CD14-positive monocyte (primary cell): ENCODE measurements at regions not wholly inside any gene's neighbourhood (a gene's known extent, or its start where the extent isn't known, plus 50 kb on each side); places are given as distances from the start of the nearest gene placed in this dataset.

Experiments used
- DNase-seq, 3 donors: peaks; one replicate each; pipeline ENCODE4 v3.0.0-alpha.2; 2011 to 2022
- H2AFZ ChIP-seq: 2 replicates; pipeline ENCODE4 v1.6.0; 2012; ENCODE audit warnings: mild to moderate bottlenecking, low read depth, low read length, inconsistent platforms; ENCODE audit not compliant: insufficient read depth, poor library complexity, severe bottlenecking
- H3K27ac ChIP-seq, 2 donors: 1 replicate in 1 of 2; 2 replicates in 1 of 2; pipeline ENCODE4 v1.5.1; 2012 to 2013; ENCODE audit warnings: low read length in 2 of 2, control low read depth in 1 of 2, inconsistent platforms in 1 of 2, low read depth in 1 of 2, mild to moderate bottlenecking in 1 of 2
- H3K27me3 ChIP-seq, 2 donors: one replicate each; pipeline versions ENCODE4 v1.6.0 to v1.6.1; 2011 to 2013; ENCODE audit warnings: low read length in 2 of 2; ENCODE audit not compliant: control insufficient read depth in 2 of 2, insufficient read depth in 2 of 2
- H3K36me3 ChIP-seq, 2 donors: replicated peaks in 1 of 2; 1 replicate in 1 of 2; 2 replicates in 1 of 2; pipeline versions ENCODE4 v1.5.1 to v1.6.1; 2012 to 2013; ENCODE audit warnings: low read length in 2 of 2, control low read depth in 1 of 2, inconsistent platforms in 1 of 2, mild to moderate bottlenecking in 1 of 2; ENCODE audit not compliant: insufficient read depth in 2 of 2, control insufficient read depth in 1 of 2
- H3K4me1 ChIP-seq, 2 donors: 1 replicate in 1 of 2; 2 replicates in 1 of 2; pipeline versions ENCODE4 v1.5.1 to v1.6.1; 2012 to 2013; ENCODE audit warnings: low read length in 2 of 2, control low read depth in 1 of 2, inconsistent platforms in 1 of 2, mild to moderate bottlenecking in 1 of 2, moderate library complexity in 1 of 2; ENCODE audit not compliant: insufficient read depth in 2 of 2, control insufficient read depth in 1 of 2
- H3K4me2 ChIP-seq: replicated peaks from 2 replicates; pipeline ENCODE3; 2012; ENCODE audit warnings: low read length, moderate library complexity, mild to moderate bottlenecking; ENCODE audit not compliant: poor library complexity, severe bottlenecking; ENCODE audit errors: extremely low read depth
- H3K4me3 ChIP-seq, 3 experiments: fragments of 200-600 bp in 1 of 3; sonication (generic) in 1 of 3; replicated peaks in 1 of 3; 1 replicate in 2 of 3; 2 replicates in 1 of 3; pipeline ENCODE4 v1.5.1; 2011 to 2013; ENCODE audit warnings: low read length in 3 of 3, mild to moderate bottlenecking in 3 of 3, control low read depth in 2 of 3, low read depth in 2 of 3, inconsistent platforms in 1 of 3, moderate library complexity in 1 of 3
- H3K79me2 ChIP-seq: 2 replicates; pipeline ENCODE4 v1.6.0; 2012; ENCODE audit warnings: mild to moderate bottlenecking, control low read depth, inconsistent platforms, low read length, moderate library complexity; ENCODE audit not compliant: insufficient read depth
- H3K9ac ChIP-seq: 2 replicates; pipeline ENCODE4 v1.6.0; 2017; ENCODE audit warnings: low read length, mild to moderate bottlenecking; ENCODE audit not compliant: insufficient read depth, poor library complexity, severe bottlenecking
- H3K9me3 ChIP-seq, 2 donors: replicated peaks in 1 of 2; 1 replicate in 1 of 2; 2 replicates in 1 of 2; pipeline versions ENCODE4 v1.5.1 to v1.6.1; 2012 to 2013; ENCODE audit warnings: low read length in 2 of 2, control low read depth in 1 of 2; ENCODE audit not compliant: control insufficient read depth in 1 of 2, insufficient read depth in 1 of 2
- H4K20me1 ChIP-seq: 2 replicates; pipeline ENCODE4 v1.6.0; 2012; ENCODE audit warnings: mild to moderate bottlenecking, low read length, control low read depth, moderate library complexity; ENCODE audit not compliant: insufficient read depth
- H3K27ac Mint-ChIP-seq, 7 donors: one replicate each; pipeline ENCODE4 v1.8.0; 2020; ENCODE audit warnings: mild to moderate bottlenecking in 7 of 7, mixed read lengths in 7 of 7, moderate library complexity in 6 of 7, inconsistent platforms in 2 of 7
- H3K27me3 Mint-ChIP-seq, 3 donors: one replicate each; pipeline ENCODE4 v1.8.0; 2021 to 2022; ENCODE audit warnings: low read depth in 3 of 3, mild to moderate bottlenecking in 3 of 3, mixed read lengths in 3 of 3, moderate library complexity in 3 of 3, inconsistent platforms in 1 of 3
- H3K36me3 Mint-ChIP-seq, 2 donors: one replicate each; pipeline ENCODE4 v1.8.0; 2020; ENCODE audit warnings: mixed read lengths in 2 of 2, inconsistent platforms in 1 of 2, mild to moderate bottlenecking in 1 of 2
- H3K4me1 Mint-ChIP-seq: one replicate; pipeline ENCODE4 v1.8.0; 2020; ENCODE audit warnings: mild to moderate bottlenecking, mixed read lengths
- H3K4me3 Mint-ChIP-seq, 2 donors: one replicate each; pipeline ENCODE4 v1.8.0; 2020; ENCODE audit warnings: mild to moderate bottlenecking in 2 of 2, mixed read lengths in 2 of 2, moderate library complexity in 1 of 2
- H3K9me3 Mint-ChIP-seq, 7 donors: one replicate each; pipeline ENCODE4 v1.8.0; 2020 to 2022; ENCODE audit warnings: mixed read lengths in 7 of 7, mild to moderate bottlenecking in 6 of 7, moderate library complexity in 6 of 7, inconsistent platforms in 2 of 7
- WGBS: methylation state at CpG from one replicate; pipeline ENCODE4 v1.1.5; 2013; ENCODE audit warnings: missing lambda C conversion rate; ENCODE audit not compliant: insufficient coverage; 5-methylcytosine and 5-hydroxymethylcytosine counted together
- intact Hi-C, 2 donors: fragments of 100-400 bp; cut with micrococcal nuclease; formaldehyde crosslinking; loops; one replicate each; pipeline versions ENCODE4 v1.15.0 to v1.15.1; 2023
- TF ChIP-seq, protein P1 (sequence below): fragments of 200-600 bp; IDR thresholded peaks from one replicate; pipeline ENCODE4 v1.8.0; 2022; ENCODE audit warnings: antibody characterized with exemption, mild to moderate bottlenecking

DNA sequence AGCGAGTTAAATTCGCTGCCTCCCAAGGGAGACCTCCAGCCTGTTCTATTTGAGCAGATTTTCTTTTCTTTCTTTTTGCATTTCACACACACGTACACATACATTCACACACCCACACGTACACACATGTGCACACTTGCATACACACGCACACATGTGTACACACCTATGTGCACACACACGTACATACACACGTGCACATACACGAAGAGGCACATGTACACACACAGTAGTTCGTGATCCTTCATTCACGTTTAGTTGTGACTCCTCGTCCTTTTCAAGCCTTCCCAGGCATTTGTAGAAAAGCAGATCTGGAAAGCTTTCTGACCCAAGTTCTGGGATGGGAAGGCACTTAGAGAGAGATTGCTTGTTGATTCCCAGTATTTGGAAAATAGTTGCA, 290.8 kb upstream of the COBL start:
- H3K36me3 Mint-ChIP-seq = no peaks in the 10 kb centered on the region
- no peak overlapping the region for H3K27ac Mint-ChIP-seq
- Histone ChIP-seq H3K9ac (no peak overlapping the region), H3K4me3 (no peak overlapping the region), H3K4me2 (no peak overlapping the region), H4K20me1 (no peaks in the 10 kb centered on the region), H3K79me2 (no peaks in the 10 kb centered on the region), H2AFZ (no peak overlapping the region), H3K4me1 (no peaks in the 10 kb centered on the region), H3K27me3 (no peaks in the 10 kb centered on the region), H3K9me3 (peaks cover 14 to 22% of the 10 kb centered on the region in 2 donors), H3K36me3 (no peaks in the 10 kb centered on the region), H3K27ac (no peak overlapping the region)
- 93% methylated on average over 8 of the region's 11 CpGs for WGBS
- TF ChIP-seq, protein P1, sequence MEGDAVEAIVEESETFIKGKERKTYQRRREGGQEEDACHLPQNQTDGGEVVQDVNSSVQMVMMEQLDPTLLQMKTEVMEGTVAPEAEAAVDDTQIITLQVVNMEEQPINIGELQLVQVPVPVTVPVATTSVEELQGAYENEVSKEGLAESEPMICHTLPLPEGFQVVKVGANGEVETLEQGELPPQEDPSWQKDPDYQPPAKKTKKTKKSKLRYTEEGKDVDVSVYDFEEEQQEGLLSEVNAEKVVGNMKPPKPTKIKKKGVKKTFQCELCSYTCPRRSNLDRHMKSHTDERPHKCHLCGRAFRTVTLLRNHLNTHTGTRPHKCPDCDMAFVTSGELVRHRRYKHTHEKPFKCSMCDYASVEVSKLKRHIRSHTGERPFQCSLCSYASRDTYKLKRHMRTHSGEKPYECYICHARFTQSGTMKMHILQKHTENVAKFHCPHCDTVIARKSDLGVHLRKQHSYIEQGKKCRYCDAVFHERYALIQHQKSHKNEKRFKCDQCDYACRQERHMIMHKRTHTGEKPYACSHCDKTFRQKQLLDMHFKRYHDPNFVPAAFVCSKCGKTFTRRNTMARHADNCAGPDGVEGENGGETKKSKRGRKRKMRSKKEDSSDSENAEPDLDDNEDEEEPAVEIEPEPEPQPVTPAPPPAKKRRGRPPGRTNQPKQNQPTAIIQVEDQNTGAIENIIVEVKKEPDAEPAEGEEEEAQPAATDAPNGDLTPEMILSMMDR = no peak
- peaks cover 2 to 14% (median 5%) of the 10 kb centered on the region in 7 donors for H3K9me3 Mint-ChIP-seq
- peaks cover 0 to 2% (median 0%) of the 10 kb centered on the region in 3 donors for H3K27me3 Mint-ChIP-seq
- intact Hi-C loops = no loop called here
- H3K4me3 Mint-ChIP-seq = no peak overlapping the region
- DNase-seq = no peak
- H3K4me1 Mint-ChIP-seq = no peaks in the 10 kb centered on the region

GRCh38 chr7:51606601-51607154, 290.1 kb upstream of the COBL start:
- no peaks in the 10 kb centered on the region for H3K79me2 ChIP-seq
- peaks cover 13 to 25% of the 10 kb centered on the region in 2 donors for H3K9me3 ChIP-seq
- H3K4me1 Mint-ChIP-seq = no peaks in the 10 kb centered on the region
- H3K27ac ChIP-seq = no peak overlapping the region
- H3K4me3 ChIP-seq = no peak overlapping the region
- no peak overlapping the region for H3K27ac Mint-ChIP-seq
- intact Hi-C loops = no loop called here
- no peaks in the 10 kb centered on the region for H3K36me3 Mint-ChIP-seq
- no peak overlapping the region for H3K9ac ChIP-seq
- H3K27me3 Mint-ChIP-seq = peaks cover 0 to 2% (median 0%) of the 10 kb centered on the region in 3 donors
- no peaks in the 10 kb centered on the region for H3K27me3 ChIP-seq
- no peak overlapping the region for H2AFZ ChIP-seq
- no peak overlapping the region for H3K4me3 Mint-ChIP-seq
- H3K4me2 ChIP-seq = no peak overlapping the region
- TF ChIP-seq, protein P1 = no peak
- no peak for DNase-seq
- no peaks in the 10 kb centered on the region for H3K36me3 ChIP-seq
- H3K4me1 ChIP-seq = no peaks in the 10 kb centered on the region
- no peaks in the 10 kb centered on the region for H4K20me1 ChIP-seq
- peaks cover under 1 to 13% (median 8%) of the 10 kb centered on the region in 7 donors for H3K9me3 Mint-ChIP-seq
- whole genome bisulfite sequencing = 82% methylated on average over 11 of the region's 17 CpGs
